ENCODE measurements at regions not wholly inside any gene's neighbourhood (a gene's known extent, or its start where the extent isn't known, plus 50 kb on each side); places are given as distances from the start of the nearest gene placed in this dataset.

GRCh38 chr2:222058819-222059445 lies 239.9 kb downstream of the PAX3 start:
- Histone ChIP-seq H3K9me2 (ENCODE audit: insufficient read depth) (no peaks in the 10 kb centered on the region), H3K79me2 (ENCODE audit: insufficient read depth, low read length) (no peaks in the 10 kb centered on the region), H3K9me3 (ENCODE audit: control insufficient read depth in 1 of 2, insufficient read depth in 1 of 2, low read depth in 1 of 2, low read length in 2 of 2) (no peaks in the 10 kb centered on the region), H3K4me1 (ENCODE audit: control insufficient read depth in 1 of 2, insufficient read depth in 2 of 2, low read length in 2 of 2) (no peaks in the 10 kb centered on the region), H3K27me3 (ENCODE audit: insufficient read depth, low read length) (peaks cover 43% of the 10 kb centered on the region), H3K4me3 (replicated peaks in 1 of 2; ENCODE audit: low read depth in 1 of 2, low read length in 2 of 2) (no peak overlapping the region), H3K36me3 (ENCODE audit: control insufficient read depth in 1 of 2, insufficient read depth in 2 of 2, low read length in 2 of 2) (no peaks in the 10 kb centered on the region), H3K4me2 (ENCODE audit: low read length) (no peak overlapping the region), H2AFZ (ENCODE audit: low read depth, low read length, poor library complexity, severe bottlenecking) (no peak overlapping the region), H3K27ac (ENCODE audit: low read depth, low read length) (no peak overlapping the region), H4K20me1 (ENCODE audit: insufficient read depth) (no peaks in the 10 kb centered on the region), H3K9ac (ENCODE audit: low read length) (no peak overlapping the region)
- intact Hi-C loops (cut with micrococcal nuclease) = loop anchor here (5.0 kb wide), 2 partner anchors 503 to 633 kb away; no protein-coding TSS in a partner anchor
- RAD21 ChIA-PET (ENCODE audit: low non-redundant PET in 1 of 2, low total read pairs in 2 of 2, uncharacterized antibody in 2 of 2, unreplicated experiment in 2 of 2) = no interaction called here
- DNase-seq (ENCODE audit: low read depth, low spot score) = no peak
- no peak for TF ChIP-seq SIN3A (IDR thresholded peaks at IDR 0.05; ENCODE audit: low read depth)
- TF ChIP-seq POLR2AphosphoS5 (IDR thresholded peaks at IDR 0.05; ENCODE audit: low read depth, low read length) = no peak
- TF ChIP-seq RAD21 (IDR thresholded peaks at IDR 0.05; ENCODE audit: low read depth) = no peak
- no peak for TF ChIP-seq TCF7L2 (IDR thresholded peaks at IDR 0.05; ENCODE audit: borderline replicate concordance, extremely low read depth, insufficient read depth, insufficient read length)
- no peak for TF ChIP-seq MAX (IDR thresholded peaks at IDR 0.05)
- TF ChIP-seq POLR2A (IDR thresholded peaks at IDR 0.05; ENCODE audit: borderline replicate concordance, extremely low read depth, insufficient read depth, insufficient read length) = no peak
- no peak for TF ChIP-seq YY1 (IDR thresholded peaks at IDR 0.05; ENCODE audit: extremely low read depth, insufficient replicate concordance, low read depth, low read length)
- no peak for TF ChIP-seq ELF1 (IDR thresholded peaks at IDR 0.05; ENCODE audit: borderline replicate concordance, low read depth)
- TF ChIP-seq REST (IDR thresholded peaks at IDR 0.05; ENCODE audit: low read depth) = no peak
- TF ChIP-seq ZFX (IDR thresholded peaks at IDR 0.05) = no peak
- TF ChIP-seq ZNF274 (IDR thresholded peaks at IDR 0.05; ENCODE audit: low read depth, low read length) = no peak
- no peak for TF ChIP-seq SP1 (IDR thresholded peaks at IDR 0.05; ENCODE audit: low read depth)
- BruUV-seq (replicated peaks) = no TSS peak
- CTCF ChIA-PET = interaction anchor here (1.1 to 1.9 kb wide), 4 partner anchors 7 to 503 kb away, joined by 3 to 10 read pairs (median 4); no protein-coding TSS in a partner anchor
- no peak for ATAC-seq
- POLR2A ChIA-PET = no interaction called here

Measured in HCT116 (cell line).